SK-N-SH treated with all-trans-retinoic acid at 6 μM for 48 hours (cell line): ENCODE measurements at regions not wholly inside any gene's neighbourhood (a gene's known extent, or its start where the extent isn't known, plus 50 kb on each side); places are given as distances from the start of the nearest gene placed in this dataset.

Experiments
- ARNTL ChIP-seq: fragments of 450-650 bp; formaldehyde crosslinking; IDR thresholded peaks from 2 replicates; pipeline ENCODE4 v1.5.0; 2020; ENCODE audit warnings: low read depth, mild to moderate bottlenecking, moderate library complexity, borderline replicate concordance
- BACH2 ChIP-seq: fragments of 250-450 bp; sonication (Bioruptor Pico); IDR thresholded peaks from 2 replicates; pipeline ENCODE4 v1.9.0; 2021; ENCODE audit warnings: mild to moderate bottlenecking, borderline replicate concordance
- ESRRG ChIP-seq: fragments of 250-450 bp; sonication (Bioruptor Pico); IDR thresholded peaks from 2 replicates; pipeline ENCODE4 v1.6.1; 2021; ENCODE audit warnings: mild to moderate bottlenecking
- ISL1 ChIP-seq: fragments of 250-450 bp; sonication (Bioruptor Pico); IDR thresholded peaks from 2 replicates; pipeline ENCODE4 v2.1.2; 2022; ENCODE audit warnings: mild to moderate bottlenecking, moderate library complexity
- OSR1 ChIP-seq: fragments of 250-450 bp; sonication (Bioruptor Pico); IDR thresholded peaks from 2 replicates; pipeline ENCODE4 v1.8.0; 2022; ENCODE audit warnings: moderate library complexity, mild to moderate bottlenecking, inconsistent platforms
- PPARA ChIP-seq: fragments of 250-450 bp; sonication (Bioruptor Pico); IDR thresholded peaks from 2 replicates; pipeline ENCODE4 v1.5.0; 2020; ENCODE audit warnings: mild to moderate bottlenecking, borderline replicate concordance
- SNAI2 ChIP-seq: fragments of 250-450 bp; sonication (Bioruptor Pico); IDR thresholded peaks from 2 replicates; pipeline ENCODE4 v1.5.0; 2020; ENCODE audit warnings: mild to moderate bottlenecking, moderate library complexity
- ZFP3 ChIP-seq: fragments of 250-450 bp; sonication (Bioruptor Pico); IDR thresholded peaks from 2 replicates; pipeline ENCODE4 v1.5.0; 2020; ENCODE audit warnings: mild to moderate bottlenecking, moderate library complexity
- ZFP30 ChIP-seq: fragments of 450-650 bp; formaldehyde crosslinking; IDR thresholded peaks from 2 replicates; pipeline ENCODE4 v1.5.0; 2022; ENCODE audit warnings: mild to moderate bottlenecking, moderate library complexity
- ZNF565 ChIP-seq: fragments of 450-650 bp; formaldehyde crosslinking; conservative IDR thresholded peaks from 2 replicates; pipeline ENCODE4 v1.5.0; 2020; ENCODE audit warnings: low read depth, mild to moderate bottlenecking, moderate library complexity
- TF ChIP-seq, protein P1 (sequence below): fragments of 250-450 bp; sonication (Bioruptor Pico); IDR thresholded peaks from 2 replicates; pipeline ENCODE4 v1.8.0; 2021; ENCODE audit warnings: low read depth, mild to moderate bottlenecking, moderate library complexity, borderline replicate concordance
- TF ChIP-seq, protein P2 (sequence below): fragments of 250-450 bp; sonication (Bioruptor Pico); IDR thresholded peaks from 2 replicates; pipeline ENCODE4 v1.5.1; 2020; ENCODE audit warnings: low read depth, mild to moderate bottlenecking, moderate library complexity

DNA sequence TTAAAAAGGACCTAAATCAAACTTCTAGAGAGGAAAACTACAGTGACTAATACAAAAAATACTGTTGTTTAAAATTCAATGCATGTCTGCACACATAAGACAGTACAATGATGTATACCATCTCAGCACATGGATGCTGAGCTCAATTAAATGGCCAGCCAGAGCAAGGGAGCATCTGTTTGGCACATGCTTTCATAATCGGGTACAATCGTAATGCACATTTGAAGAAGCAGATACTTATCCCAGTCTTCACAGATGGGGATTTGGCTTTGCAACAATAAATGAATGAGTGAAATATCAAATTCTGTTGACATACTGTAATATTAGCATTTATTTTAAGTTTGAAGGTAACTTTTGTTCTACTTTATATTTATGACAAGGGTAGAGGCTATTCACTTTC lies 187.8 kb downstream of the CRPPA start:
- TF ChIP-seq BACH2 (CRISPR knock-in tag): no peak
- no peak for TF ChIP-seq ISL1 (CRISPR knock-in tag)
- TF ChIP-seq ZFP30 (CRISPR knock-in tag): no peak
- no peak for TF ChIP-seq ZFP3 (CRISPR knock-in tag)
- TF ChIP-seq SNAI2 (CRISPR knock-in tag): no peak
- TF ChIP-seq ARNTL: no peak
- TF ChIP-seq ZNF565 (CRISPR knock-in tag): no peak
- TF ChIP-seq ESRRG: no peak
- TF ChIP-seq, protein P1, sequence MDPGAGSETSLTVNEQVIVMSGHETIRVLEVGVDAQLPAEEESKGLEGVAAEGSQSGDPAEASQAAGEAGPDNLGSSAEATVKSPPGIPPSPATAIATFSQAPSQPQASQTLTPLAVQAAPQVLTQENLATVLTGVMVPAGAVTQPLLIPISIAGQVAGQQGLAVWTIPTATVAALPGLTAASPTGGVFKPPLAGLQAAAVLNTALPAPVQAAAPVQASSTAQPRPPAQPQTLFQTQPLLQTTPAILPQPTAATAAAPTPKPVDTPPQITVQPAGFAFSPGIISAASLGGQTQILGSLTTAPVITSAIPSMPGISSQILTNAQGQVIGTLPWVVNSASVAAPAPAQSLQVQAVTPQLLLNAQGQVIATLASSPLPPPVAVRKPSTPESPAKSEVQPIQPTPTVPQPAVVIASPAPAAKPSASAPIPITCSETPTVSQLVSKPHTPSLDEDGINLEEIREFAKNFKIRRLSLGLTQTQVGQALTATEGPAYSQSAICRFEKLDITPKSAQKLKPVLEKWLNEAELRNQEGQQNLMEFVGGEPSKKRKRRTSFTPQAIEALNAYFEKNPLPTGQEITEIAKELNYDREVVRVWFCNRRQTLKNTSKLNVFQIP: no peak
- no peak for TF ChIP-seq PPARA (CRISPR knock-in tag)
- no peak for TF ChIP-seq OSR1 (CRISPR knock-in tag)
- TF ChIP-seq, protein P2, sequence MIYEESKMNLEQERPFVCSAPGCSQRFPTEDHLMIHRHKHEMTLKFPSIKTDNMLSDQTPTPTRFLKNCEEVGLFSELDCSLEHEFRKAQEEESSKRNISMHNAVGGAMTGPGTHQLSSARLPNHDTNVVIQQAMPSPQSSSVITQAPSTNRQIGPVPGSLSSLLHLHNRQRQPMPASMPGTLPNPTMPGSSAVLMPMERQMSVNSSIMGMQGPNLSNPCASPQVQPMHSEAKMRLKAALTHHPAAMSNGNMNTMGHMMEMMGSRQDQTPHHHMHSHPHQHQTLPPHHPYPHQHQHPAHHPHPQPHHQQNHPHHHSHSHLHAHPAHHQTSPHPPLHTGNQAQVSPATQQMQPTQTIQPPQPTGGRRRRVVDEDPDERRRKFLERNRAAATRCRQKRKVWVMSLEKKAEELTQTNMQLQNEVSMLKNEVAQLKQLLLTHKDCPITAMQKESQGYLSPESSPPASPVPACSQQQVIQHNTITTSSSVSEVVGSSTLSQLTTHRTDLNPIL (CRISPR knock-in tag): no peak
